DND-41 (cell line): ENCODE measurements at regions not wholly inside any gene's neighbourhood (a gene's known extent, or its start where the extent isn't known, plus 50 kb on each side); places are given as distances from the start of the nearest gene placed in this dataset.

Source experiments
- ATAC-seq: fragments of 200-7000 bp; cut with Tn5 transposase; 3 replicates; pipeline ENCODE4 v1.9.1; 2021; ENCODE audit warnings: low read depth; ENCODE audit not compliant: insufficient read depth
- DNase-seq: peaks from one replicate; pipeline ENCODE4 v3.0.0-alpha.2; 2020
- H2AFZ ChIP-seq: 2 replicates; pipeline ENCODE4 v1.6.0; 2012; ENCODE audit warnings: low read depth, low read length
- H3K27ac ChIP-seq: 2 replicates; pipeline ENCODE4 v1.5.1; 2012; ENCODE audit warnings: low read length, inconsistent platforms
- H3K27me3 ChIP-seq: fragments of 200-600 bp; sonication (generic); 2 replicates; pipeline ENCODE4 v1.6.0; 2012; ENCODE audit warnings: low read length, mild to moderate bottlenecking, inconsistent platforms; ENCODE audit not compliant: insufficient read depth, poor library complexity
- H3K36me3 ChIP-seq: 2 replicates; pipeline ENCODE4 v1.5.1; 2012; ENCODE audit warnings: low read length, inconsistent platforms; ENCODE audit not compliant: insufficient read depth
- H3K4me1 ChIP-seq: 2 replicates; pipeline ENCODE4 v1.5.1; 2012; ENCODE audit warnings: mild to moderate bottlenecking, low read length; ENCODE audit not compliant: insufficient read depth
- H3K4me2 ChIP-seq: 2 replicates; pipeline ENCODE4 v1.6.0; 2012; ENCODE audit warnings: mild to moderate bottlenecking, moderate library complexity, low read length, inconsistent platforms; ENCODE audit not compliant: insufficient read depth
- H3K4me3 ChIP-seq, 2 experiments: fragments of 200-600 bp in 1 of 2; shearing (Covaris generic) in 1 of 2; 2 replicates each; pipeline ENCODE4 v1.5.1; 2012 to 2016; ENCODE audit warnings: inconsistent platforms in 2 of 2, low read length in 2 of 2, mild to moderate bottlenecking in 2 of 2, low read depth in 1 of 2, moderate library complexity in 1 of 2
- H3K79me2 ChIP-seq: 2 replicates; pipeline ENCODE4 v1.6.0; 2012; ENCODE audit warnings: low read length, inconsistent platforms; ENCODE audit not compliant: insufficient read depth
- H3K9ac ChIP-seq: 2 replicates; pipeline ENCODE4 v1.6.0; 2012; ENCODE audit warnings: low read depth, mild to moderate bottlenecking, inconsistent platforms, low read length, moderate library complexity
- H3K9me3 ChIP-seq: 2 replicates; pipeline ENCODE4 v1.5.1; 2012; ENCODE audit warnings: low read length, moderate library complexity, mild to moderate bottlenecking, inconsistent platforms; ENCODE audit not compliant: insufficient read depth, severe bottlenecking
- H4K20me1 ChIP-seq: 2 replicates; pipeline ENCODE4 v1.6.0; 2012; ENCODE audit warnings: low read length; ENCODE audit not compliant: insufficient read depth
- EZH2 ChIP-seq: IDR thresholded peaks from 3 replicates; pipeline ENCODE4 v1.6.1; 2012; ENCODE audit warnings: borderline replicate concordance, low read depth, mild to moderate bottlenecking, moderate library complexity, low read length, inconsistent platforms; ENCODE audit not compliant: severe bottlenecking
- TF ChIP-seq, protein P1 (sequence below): IDR thresholded peaks from 2 replicates; pipeline ENCODE4 v1.5.1; 2012; ENCODE audit warnings: borderline replicate concordance, low read length, moderate library complexity, mild to moderate bottlenecking; ENCODE audit not compliant: poor library complexity, severe bottlenecking; ENCODE audit errors: extremely low read depth

GRCh38 chr2:204051984-204052556 is 115.5 kb downstream of the ICOS start:
- Histone ChIP-seq H3K27me3 (no peaks in the 10 kb centered on the region), H4K20me1 (no peaks in the 10 kb centered on the region), H3K4me1 (no peaks in the 10 kb centered on the region), H2AFZ (no peak overlapping the region), H3K4me3 (no peak overlapping the region), H3K9ac (no peak overlapping the region), H3K36me3 (no peaks in the 10 kb centered on the region), H3K9me3 (no peaks in the 10 kb centered on the region), H3K27ac (no peak overlapping the region), H3K79me2 (no peaks in the 10 kb centered on the region), H3K4me2 (no peak overlapping the region)
- no peak for DNase-seq
- no peak for ATAC-seq
- no peak for TF ChIP-seq EZH2
- TF ChIP-seq, protein P1, sequence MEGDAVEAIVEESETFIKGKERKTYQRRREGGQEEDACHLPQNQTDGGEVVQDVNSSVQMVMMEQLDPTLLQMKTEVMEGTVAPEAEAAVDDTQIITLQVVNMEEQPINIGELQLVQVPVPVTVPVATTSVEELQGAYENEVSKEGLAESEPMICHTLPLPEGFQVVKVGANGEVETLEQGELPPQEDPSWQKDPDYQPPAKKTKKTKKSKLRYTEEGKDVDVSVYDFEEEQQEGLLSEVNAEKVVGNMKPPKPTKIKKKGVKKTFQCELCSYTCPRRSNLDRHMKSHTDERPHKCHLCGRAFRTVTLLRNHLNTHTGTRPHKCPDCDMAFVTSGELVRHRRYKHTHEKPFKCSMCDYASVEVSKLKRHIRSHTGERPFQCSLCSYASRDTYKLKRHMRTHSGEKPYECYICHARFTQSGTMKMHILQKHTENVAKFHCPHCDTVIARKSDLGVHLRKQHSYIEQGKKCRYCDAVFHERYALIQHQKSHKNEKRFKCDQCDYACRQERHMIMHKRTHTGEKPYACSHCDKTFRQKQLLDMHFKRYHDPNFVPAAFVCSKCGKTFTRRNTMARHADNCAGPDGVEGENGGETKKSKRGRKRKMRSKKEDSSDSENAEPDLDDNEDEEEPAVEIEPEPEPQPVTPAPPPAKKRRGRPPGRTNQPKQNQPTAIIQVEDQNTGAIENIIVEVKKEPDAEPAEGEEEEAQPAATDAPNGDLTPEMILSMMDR, result no peak

DNA sequence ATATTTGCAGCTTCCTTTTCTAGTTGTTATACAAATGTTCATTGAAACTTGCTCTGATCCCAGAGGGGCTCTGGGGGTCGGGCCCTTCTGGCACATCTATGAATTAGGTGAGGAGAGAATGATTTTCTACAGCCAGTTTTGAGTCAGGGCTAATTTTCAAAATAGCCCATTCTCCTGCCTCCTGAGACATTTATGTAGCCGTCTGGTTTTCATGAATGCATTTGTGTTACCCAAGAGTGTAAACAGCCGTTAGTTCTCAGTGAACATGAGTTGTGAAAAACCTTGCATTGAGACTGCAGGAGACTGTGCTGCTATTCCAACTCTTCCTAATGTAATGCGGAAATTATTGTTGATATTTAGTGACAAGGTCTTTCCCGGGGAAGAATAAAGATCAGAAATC is 122.5 kb downstream of the ICOS start:
- TF ChIP-seq, protein P1, result no peak
- no peak for TF ChIP-seq EZH2
- H3K4me3 ChIP-seq, result no peak overlapping the region
- no peaks in the 10 kb centered on the region for H3K4me1 ChIP-seq
- no peak overlapping the region for H3K27ac ChIP-seq
- H3K9me3 ChIP-seq, result no peaks in the 10 kb centered on the region
- no peaks in the 10 kb centered on the region for H4K20me1 ChIP-seq
- H3K36me3 ChIP-seq, result no peaks in the 10 kb centered on the region
- 0 out of 2 replicates have a peak overlapping the region, but pooled peaks have one; percentile 11 for H2AFZ ChIP-seq
- no peaks in the 10 kb centered on the region for H3K27me3 ChIP-seq
- DNase-seq, result no peak
- no peak overlapping the region for H3K4me2 ChIP-seq
- no peaks in the 10 kb centered on the region for H3K79me2 ChIP-seq
- no peak overlapping the region for H3K9ac ChIP-seq
- ATAC-seq, result no peak

DNA sequence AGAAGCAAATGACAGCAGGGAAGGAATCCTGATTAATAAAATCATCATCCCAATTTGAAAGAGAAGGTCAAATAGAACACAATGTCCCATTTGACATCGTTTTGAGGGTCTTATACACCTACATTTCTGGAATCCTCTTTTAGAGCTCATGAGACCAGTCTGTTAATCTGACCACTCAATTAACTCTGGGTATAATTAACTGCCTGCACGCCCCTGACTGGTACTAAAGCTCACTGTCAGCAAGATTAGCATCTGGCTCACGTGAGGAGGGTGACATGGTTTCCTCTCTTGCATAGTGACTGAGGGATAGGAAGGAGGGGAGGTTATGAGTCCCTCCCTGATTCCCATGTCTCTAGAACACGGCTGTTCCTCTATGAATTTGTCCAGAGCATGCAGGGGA is 124.3 kb downstream of the ICOS start:
- no peak overlapping the region for H3K9ac ChIP-seq
- H3K4me2 ChIP-seq, result no peak overlapping the region
- no peak overlapping the region for H3K4me3 ChIP-seq
- no peaks in the 10 kb centered on the region for H3K36me3 ChIP-seq
- no peaks in the 10 kb centered on the region for H4K20me1 ChIP-seq
- H3K9me3 ChIP-seq, result no peaks in the 10 kb centered on the region
- TF ChIP-seq EZH2, result no peak
- TF ChIP-seq, protein P1, result no peak
- H3K4me1 ChIP-seq, result no peaks in the 10 kb centered on the region
- DNase-seq, result no peak
- no peaks in the 10 kb centered on the region for H3K79me2 ChIP-seq
- no peak overlapping the region for H3K27ac ChIP-seq
- no peak for ATAC-seq
- no peaks in the 10 kb centered on the region for H3K27me3 ChIP-seq
- no peak overlapping the region for H2AFZ ChIP-seq

- DNase-seq, result no peak
These were observed 124.7 kb downstream of the ICOS start for GRCh38 chr2:204061241-204061640.

More at GRCh38 chr2:204061241-204061640, 124.7 kb downstream of the ICOS start:
- H4K20me1 ChIP-seq, result no peaks in the 10 kb centered on the region
- H3K27ac ChIP-seq, result no peak overlapping the region
- H3K4me3 ChIP-seq, result no peak overlapping the region
- no peaks in the 10 kb centered on the region for H3K27me3 ChIP-seq
- no peak overlapping the region for H2AFZ ChIP-seq
- H3K4me2 ChIP-seq, result no peak overlapping the region
- H3K79me2 ChIP-seq, result no peaks in the 10 kb centered on the region
- no peak overlapping the region for H3K9ac ChIP-seq
- ATAC-seq, result no peak
- TF ChIP-seq, protein P1, result no peak
- no peak for TF ChIP-seq EZH2
- H3K36me3 ChIP-seq, result no peaks in the 10 kb centered on the region
- no peaks in the 10 kb centered on the region for H3K4me1 ChIP-seq
- H3K9me3 ChIP-seq, result no peaks in the 10 kb centered on the region
